Caco-2 (cell line): ENCODE measurements at regions not wholly inside any gene's neighbourhood (a gene's known extent, or its start where the extent isn't known, plus 50 kb on each side); places are given as distances from the start of the nearest gene placed in this dataset.

Experiments
- BruUV-seq: library from RNA; stranded (reverse); fragments of 400-500 nt; replicated peaks from 2 replicates; lab custom pipeline; 2021; lab: Mats Ljungman, UMichigan
- CTCF ChIA-PET: fragments of 300-600 bp; sonication (Branson Sonifier 250); formaldehyde crosslinking; loops from one replicate; lab custom pipeline; 2022; ENCODE audit warnings: antibody characterized with exemption; lab: Charles Lee
- POLR2A ChIA-PET: fragments of 300-600 bp; sonication (Branson Sonifier 250); formaldehyde crosslinking; loops from one replicate; lab custom pipeline; 2022; ENCODE audit warnings: antibody characterized with exemption; lab: Charles Lee
- DNase-seq, 2 experiments: peaks; one replicate each; pipeline versions ENCODE4 v3.0.0 to v3.0.0-alpha.2; 2020 to 2022
- H3K27me3 ChIP-seq: replicated peaks from 2 replicates; pipeline ENCODE4 v1.6.0; 2011; ENCODE audit warnings: low read length; ENCODE audit not compliant: control insufficient read depth, insufficient read depth
- H3K36me3 ChIP-seq: 2 replicates; pipeline ENCODE4 v1.5.1; 2011; ENCODE audit warnings: low read length; ENCODE audit not compliant: control insufficient read depth, insufficient read depth
- H3K4me1 ChIP-seq: fragments of 250-450 bp; sonication (Bioruptor Pico); 2 replicates; pipeline ENCODE4 v1.5.1; 2020; ENCODE audit warnings: mild to moderate bottlenecking
- H3K4me3 ChIP-seq: 2 replicates; pipeline ENCODE4 v1.5.1; 2011; ENCODE audit warnings: low read depth, mild to moderate bottlenecking, control low read depth, low read length
- H3K9me3 ChIP-seq: fragments of 250-450 bp; sonication (Bioruptor Pico); 2 replicates; pipeline ENCODE4 v1.5.1; 2020; ENCODE audit warnings: mild to moderate bottlenecking, moderate library complexity
- H3K27ac Mint-ChIP-seq: one replicate; pipeline ENCODE4 v1.8.0; 2022; ENCODE audit warnings: mixed read lengths; ENCODE audit not compliant: unreplicated experiment
- H3K27me3 Mint-ChIP-seq: one replicate; pipeline ENCODE4 v1.8.0; 2022; ENCODE audit warnings: mixed read lengths; ENCODE audit not compliant: insufficient read depth, unreplicated experiment
- H3K36me3 Mint-ChIP-seq: one replicate; pipeline ENCODE4 v1.8.0; 2022; ENCODE audit warnings: mild to moderate bottlenecking, mixed read lengths; ENCODE audit not compliant: insufficient read depth, unreplicated experiment
- H3K4me1 Mint-ChIP-seq: one replicate; pipeline ENCODE4 v1.8.0; 2022; ENCODE audit warnings: low read depth, mixed read lengths; ENCODE audit not compliant: unreplicated experiment
- H3K4me3 Mint-ChIP-seq: one replicate; pipeline ENCODE4 v1.8.0; 2022; ENCODE audit warnings: mild to moderate bottlenecking, moderate library complexity, mixed read lengths; ENCODE audit not compliant: unreplicated experiment
- H3K9me3 Mint-ChIP-seq: one replicate; pipeline ENCODE4 v1.8.0; 2022; ENCODE audit warnings: mixed read lengths; ENCODE audit not compliant: unreplicated experiment
- CTCF ChIP-seq, 2 experiments: fragments of 200-600 bp in 1 of 2; IDR thresholded peaks; 1 replicate in 1 of 2; 2 replicates in 1 of 2; pipeline versions ENCODE4 v1.5.1 to v1.8.0; 2011 to 2022; ENCODE audit warnings: antibody characterized with exemption in 1 of 2, control low read depth in 1 of 2, inconsistent platforms in 1 of 2, low read depth in 1 of 2, low read length in 1 of 2, mild to moderate bottlenecking in 1 of 2, moderate library complexity in 1 of 2; ENCODE audit not compliant: insufficient read depth in 1 of 2, severe bottlenecking in 1 of 2, unreplicated experiment in 1 of 2
- intact Hi-C: fragments of 100-400 bp; cut with micrococcal nuclease; formaldehyde crosslinking; loops from one replicate; pipeline ENCODE4 v1.10.0; 2022; ENCODE audit not compliant: unreplicated experiment

DNA sequence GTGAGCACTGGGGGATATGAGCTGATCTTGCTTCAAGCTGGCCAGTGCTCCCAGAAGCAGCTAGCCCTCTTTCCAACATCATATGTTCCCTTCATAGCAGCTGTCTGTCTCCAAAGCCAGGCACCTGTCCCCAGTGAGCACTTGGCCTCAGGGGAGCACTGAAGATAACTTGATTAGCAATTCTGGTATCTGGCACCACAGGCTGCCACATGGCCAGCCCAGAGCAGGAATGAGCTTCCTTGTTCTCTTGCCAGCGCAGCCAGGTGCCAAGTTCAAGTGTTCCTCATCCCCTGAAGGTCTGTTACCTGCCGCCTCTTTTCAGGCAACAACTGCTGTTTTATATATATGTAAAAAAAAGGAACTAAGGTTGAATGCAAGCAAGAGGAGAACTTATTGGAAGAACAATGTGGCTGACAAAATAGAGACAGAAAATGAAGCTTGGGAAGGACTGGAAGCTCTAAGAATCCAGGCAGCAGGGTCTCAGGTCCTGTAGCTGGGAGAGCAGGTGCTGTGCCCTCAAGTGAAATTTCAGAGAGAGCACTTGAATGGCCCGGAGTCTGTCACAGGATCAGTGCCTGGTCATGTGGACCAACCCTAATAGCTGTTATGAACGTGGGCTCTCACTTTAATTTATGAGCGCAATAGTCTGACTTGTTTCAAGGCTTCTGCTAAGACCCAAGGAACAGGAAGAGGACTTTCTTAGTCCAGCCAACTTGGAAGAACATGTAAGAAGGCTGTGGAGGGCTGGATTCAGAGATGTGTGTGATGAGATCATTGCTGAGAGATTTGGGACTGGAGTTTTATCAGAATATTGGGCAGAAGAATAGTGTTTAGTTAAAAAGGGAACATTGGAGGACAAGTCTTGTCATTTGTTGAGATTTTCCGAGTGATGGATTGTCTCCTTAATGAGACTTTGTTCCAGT is 267.2 kb downstream of the GLRX3 start:
- Histone ChIP-seq H3K4me3 (no peak overlapping the region), H3K27me3 (no peaks in the 10 kb centered on the region), H3K36me3 (no peaks in the 10 kb centered on the region), H3K9me3 (no peaks in the 10 kb centered on the region), H3K4me1 (no peaks in the 10 kb centered on the region)
- DNase-seq: no peak
- Mint-ChIP-seq H3K36me3 (no peaks in the 10 kb centered on the region), H3K9me3 (peaks cover 28% of the 10 kb centered on the region), H3K27ac (no peak overlapping the region), H3K27me3 (peaks cover 8% of the 10 kb centered on the region), H3K4me3 (no peak overlapping the region), H3K4me1 (no peaks in the 10 kb centered on the region)
- intact Hi-C loops: no loop called here
- no TSS peak for BruUV-seq
- ChIA-PET CTCF (no interaction called here), POLR2A (no interaction called here)
- TF ChIP-seq CTCF (IDR thresholded peaks at IDR 0.05; ENCODE audit: insufficient read depth in 1 of 2, low read depth in 1 of 2, low read length in 1 of 2, severe bottlenecking in 1 of 2, unreplicated experiment in 1 of 2): no peak

- POLR2A ChIA-PET: no interaction called here
- Histone ChIP-seq H3K27me3 (no peaks in the 10 kb centered on the region), H3K4me1 (no peaks in the 10 kb centered on the region), H3K9me3 (no peaks in the 10 kb centered on the region), H3K4me3 (no peak overlapping the region), H3K36me3 (no peaks in the 10 kb centered on the region)
- no TSS peak for BruUV-seq
- intact Hi-C loops: no loop called here
- Mint-ChIP-seq H3K27me3 (peaks cover 8% of the 10 kb centered on the region), H3K27ac (no peak overlapping the region), H3K9me3 (peaks cover 16% of the 10 kb centered on the region), H3K36me3 (no peaks in the 10 kb centered on the region), H3K4me1 (no peaks in the 10 kb centered on the region), H3K4me3 (no peak overlapping the region)
- TF ChIP-seq CTCF (IDR thresholded peaks at IDR 0.05; ENCODE audit: insufficient read depth in 1 of 2, low read depth in 1 of 2, low read length in 1 of 2, severe bottlenecking in 1 of 2, unreplicated experiment in 1 of 2): no peak
- DNase-seq: no peak
- CTCF ChIA-PET: no interaction called here
These were observed 268.4 kb downstream of the GLRX3 start for GRCh38 chr10:130404476-130405055.

DNA sequence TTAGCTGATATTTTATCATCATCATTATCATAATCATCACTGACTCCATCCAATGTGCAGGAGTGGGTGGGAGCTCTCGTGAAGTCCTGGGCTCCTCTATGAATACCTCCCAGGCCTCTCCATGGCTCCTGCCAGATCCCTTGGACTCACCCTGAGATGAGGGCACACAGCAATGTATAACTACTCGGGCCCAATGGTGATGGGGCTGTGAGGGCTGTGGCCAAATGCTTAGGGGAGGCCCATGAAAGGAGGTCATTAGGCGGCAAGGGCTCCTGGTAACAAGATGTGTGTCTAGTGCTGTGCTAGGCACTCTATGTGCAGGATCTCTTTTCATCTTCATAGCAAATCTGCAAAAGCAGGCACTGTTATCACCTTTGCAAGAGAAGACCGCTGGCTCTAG is 270.9 kb downstream of the GLRX3 start:
- Histone ChIP-seq H3K27me3 (no peaks in the 10 kb centered on the region), H3K4me1 (no peaks in the 10 kb centered on the region), H3K36me3 (no peaks in the 10 kb centered on the region), H3K4me3 (no peak overlapping the region), H3K9me3 (no peaks in the 10 kb centered on the region)
- no TSS peak for BruUV-seq
- TF ChIP-seq CTCF (IDR thresholded peaks at IDR 0.05; ENCODE audit: insufficient read depth in 1 of 2, low read depth in 1 of 2, low read length in 1 of 2, severe bottlenecking in 1 of 2, unreplicated experiment in 1 of 2): no peak
- H3K27me3 Mint-ChIP-seq: peaks cover 11% of the 10 kb centered on the region
- no peak overlapping the region for H3K27ac Mint-ChIP-seq
- no peak overlapping the region for H3K4me3 Mint-ChIP-seq
- peaks cover 11% of the 10 kb centered on the region for H3K9me3 Mint-ChIP-seq
- no peaks in the 10 kb centered on the region for H3K4me1 Mint-ChIP-seq
- no peak for DNase-seq
- ChIA-PET POLR2A (no interaction called here), CTCF (no interaction called here)
- H3K36me3 Mint-ChIP-seq: no peaks in the 10 kb centered on the region
- intact Hi-C loops: no loop called here
